ENCODE measurements at regions not wholly inside any gene's neighbourhood (a gene's known extent, or its start where the extent isn't known, plus 50 kb on each side); places are given as distances from the start of the nearest gene placed in this dataset.

DNA sequence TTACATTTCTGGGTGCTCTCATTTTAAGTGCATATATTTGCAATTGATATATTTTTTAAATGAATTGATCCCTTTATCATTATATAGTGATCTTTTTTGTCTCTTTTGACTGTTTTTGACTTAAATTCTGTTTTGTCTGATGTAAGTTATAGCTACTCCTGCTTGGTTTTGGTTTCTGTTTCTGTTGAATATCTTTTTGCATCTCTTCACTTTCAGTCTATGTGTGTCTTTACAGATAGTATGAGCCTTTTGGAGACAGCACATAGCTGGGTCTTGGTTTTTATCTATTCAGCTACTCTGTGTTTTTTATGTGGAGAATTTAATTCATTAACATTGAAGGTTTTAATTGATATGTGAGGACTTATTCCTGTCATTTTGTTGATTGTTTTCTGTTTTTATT, 311.3 kb downstream of the SPATA31D1 start:
- no peak for TF ChIP-seq EZH2 (IDR thresholded peaks at IDR 0.05; ENCODE audit: borderline replicate concordance, low read depth, low read length, poor library complexity, severe bottlenecking)
- TF ChIP-seq, protein P1, sequence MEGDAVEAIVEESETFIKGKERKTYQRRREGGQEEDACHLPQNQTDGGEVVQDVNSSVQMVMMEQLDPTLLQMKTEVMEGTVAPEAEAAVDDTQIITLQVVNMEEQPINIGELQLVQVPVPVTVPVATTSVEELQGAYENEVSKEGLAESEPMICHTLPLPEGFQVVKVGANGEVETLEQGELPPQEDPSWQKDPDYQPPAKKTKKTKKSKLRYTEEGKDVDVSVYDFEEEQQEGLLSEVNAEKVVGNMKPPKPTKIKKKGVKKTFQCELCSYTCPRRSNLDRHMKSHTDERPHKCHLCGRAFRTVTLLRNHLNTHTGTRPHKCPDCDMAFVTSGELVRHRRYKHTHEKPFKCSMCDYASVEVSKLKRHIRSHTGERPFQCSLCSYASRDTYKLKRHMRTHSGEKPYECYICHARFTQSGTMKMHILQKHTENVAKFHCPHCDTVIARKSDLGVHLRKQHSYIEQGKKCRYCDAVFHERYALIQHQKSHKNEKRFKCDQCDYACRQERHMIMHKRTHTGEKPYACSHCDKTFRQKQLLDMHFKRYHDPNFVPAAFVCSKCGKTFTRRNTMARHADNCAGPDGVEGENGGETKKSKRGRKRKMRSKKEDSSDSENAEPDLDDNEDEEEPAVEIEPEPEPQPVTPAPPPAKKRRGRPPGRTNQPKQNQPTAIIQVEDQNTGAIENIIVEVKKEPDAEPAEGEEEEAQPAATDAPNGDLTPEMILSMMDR (conservative IDR thresholded peaks at IDR 0.05; ENCODE audit: low read depth, low read length), result no peak

All from A673 (cell line).